ENCODE measurements at regions not wholly inside any gene's neighbourhood (a gene's known extent, or its start where the extent isn't known, plus 50 kb on each side); places are given as distances from the start of the nearest gene placed in this dataset.

DNA sequence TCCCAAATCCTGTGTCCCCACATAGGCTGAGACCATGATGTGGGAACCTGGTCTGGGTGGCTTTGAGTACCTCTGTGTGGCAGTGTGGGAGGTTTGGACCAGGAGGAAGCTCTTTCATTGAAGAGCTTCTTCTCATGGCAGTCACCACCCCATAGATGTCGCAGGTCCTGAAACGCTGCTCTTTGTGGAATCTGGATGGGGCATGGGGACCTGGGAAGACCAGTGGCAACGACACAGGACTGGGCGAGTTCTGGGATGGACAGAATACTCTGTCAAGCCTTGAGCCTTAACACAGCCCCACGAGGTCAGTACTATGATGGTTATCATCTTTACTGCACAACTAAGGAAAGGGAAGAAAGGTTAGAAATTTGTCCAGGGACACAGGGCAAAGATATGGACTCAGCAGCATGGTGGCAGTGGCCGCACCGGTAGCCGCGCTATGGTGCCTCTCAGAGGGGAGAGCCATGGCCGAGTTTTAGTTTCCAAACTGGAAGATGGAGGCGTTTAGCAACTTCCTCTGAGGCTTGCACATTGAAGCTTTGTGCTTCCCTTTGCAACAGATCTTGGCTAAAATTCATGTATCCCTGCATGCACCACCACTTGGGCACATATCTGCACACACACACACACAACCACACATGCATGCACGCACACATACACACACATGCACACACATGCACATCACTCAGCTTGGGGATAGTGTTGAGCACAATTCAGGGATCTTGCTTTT is 117.7 kb upstream of the C1orf174 start:
- H3K4me3 ChIP-seq (ENCODE audit: low read depth, low read length), result no peak overlapping the region
- TF ChIP-seq, protein P1, sequence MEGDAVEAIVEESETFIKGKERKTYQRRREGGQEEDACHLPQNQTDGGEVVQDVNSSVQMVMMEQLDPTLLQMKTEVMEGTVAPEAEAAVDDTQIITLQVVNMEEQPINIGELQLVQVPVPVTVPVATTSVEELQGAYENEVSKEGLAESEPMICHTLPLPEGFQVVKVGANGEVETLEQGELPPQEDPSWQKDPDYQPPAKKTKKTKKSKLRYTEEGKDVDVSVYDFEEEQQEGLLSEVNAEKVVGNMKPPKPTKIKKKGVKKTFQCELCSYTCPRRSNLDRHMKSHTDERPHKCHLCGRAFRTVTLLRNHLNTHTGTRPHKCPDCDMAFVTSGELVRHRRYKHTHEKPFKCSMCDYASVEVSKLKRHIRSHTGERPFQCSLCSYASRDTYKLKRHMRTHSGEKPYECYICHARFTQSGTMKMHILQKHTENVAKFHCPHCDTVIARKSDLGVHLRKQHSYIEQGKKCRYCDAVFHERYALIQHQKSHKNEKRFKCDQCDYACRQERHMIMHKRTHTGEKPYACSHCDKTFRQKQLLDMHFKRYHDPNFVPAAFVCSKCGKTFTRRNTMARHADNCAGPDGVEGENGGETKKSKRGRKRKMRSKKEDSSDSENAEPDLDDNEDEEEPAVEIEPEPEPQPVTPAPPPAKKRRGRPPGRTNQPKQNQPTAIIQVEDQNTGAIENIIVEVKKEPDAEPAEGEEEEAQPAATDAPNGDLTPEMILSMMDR (IDR thresholded peaks at IDR 0.05; ENCODE audit: low read depth, low read length), result no peak

DNA sequence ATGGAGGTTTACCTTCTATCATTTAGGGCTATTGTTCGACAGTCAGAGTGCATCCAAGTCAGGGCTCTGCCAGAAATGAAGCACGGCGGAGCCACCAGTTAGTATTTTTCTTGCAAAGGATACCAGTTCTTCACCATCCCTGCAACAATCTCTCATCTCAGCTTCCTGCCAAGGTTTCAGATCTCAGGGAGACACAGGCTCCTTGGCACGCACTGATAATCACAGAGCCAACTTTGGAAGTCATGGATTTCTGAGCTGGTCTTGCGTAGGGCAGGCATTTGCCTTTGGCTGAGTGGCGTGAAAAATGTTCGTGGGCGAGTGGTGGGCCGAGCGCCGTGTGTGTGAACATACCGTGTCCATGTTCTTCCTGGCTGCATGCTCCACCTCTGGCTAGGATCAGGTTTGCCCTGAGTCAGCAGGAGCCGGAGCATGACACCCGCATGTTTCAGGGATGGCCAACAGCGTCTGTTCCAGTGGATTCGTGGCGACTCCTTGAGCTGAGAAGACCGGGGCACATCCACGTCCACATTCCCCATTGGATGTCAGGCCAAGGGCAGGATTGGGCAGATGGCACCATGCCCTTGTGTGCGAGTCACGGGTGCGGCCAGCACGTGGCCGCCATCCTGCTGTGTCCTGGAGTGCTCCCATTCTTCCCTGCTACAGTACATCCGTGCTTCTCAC is 118.5 kb upstream of the C1orf174 start:
- no peak overlapping the region for H3K4me3 ChIP-seq (ENCODE audit: low read depth, low read length)
- TF ChIP-seq, protein P1 (IDR thresholded peaks at IDR 0.05; ENCODE audit: low read depth, low read length), result no peak

DNA sequence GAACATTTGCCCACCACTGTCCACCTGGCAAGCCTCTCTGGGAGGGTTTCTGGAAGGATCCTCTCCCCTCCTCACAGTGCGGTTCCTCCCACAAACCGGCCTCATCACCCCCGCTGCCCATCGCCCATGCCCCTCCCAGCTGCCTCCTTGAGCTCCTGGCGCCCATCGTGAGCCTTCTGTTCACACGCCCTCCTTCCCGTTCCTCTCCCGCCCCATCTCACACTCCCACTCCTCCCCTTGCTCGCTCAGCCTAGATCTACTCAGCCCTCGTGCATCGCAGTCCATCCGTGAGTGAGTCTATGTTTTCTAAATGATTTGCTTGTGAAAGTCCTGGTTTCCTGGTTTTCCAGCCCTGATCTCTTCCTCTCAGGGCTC is 119.1 kb upstream of the C1orf174 start:
- H3K4me3 ChIP-seq (ENCODE audit: low read depth, low read length), result no peak overlapping the region
- TF ChIP-seq, protein P1 (IDR thresholded peaks at IDR 0.05; ENCODE audit: low read depth, low read length), result no peak

DNA sequence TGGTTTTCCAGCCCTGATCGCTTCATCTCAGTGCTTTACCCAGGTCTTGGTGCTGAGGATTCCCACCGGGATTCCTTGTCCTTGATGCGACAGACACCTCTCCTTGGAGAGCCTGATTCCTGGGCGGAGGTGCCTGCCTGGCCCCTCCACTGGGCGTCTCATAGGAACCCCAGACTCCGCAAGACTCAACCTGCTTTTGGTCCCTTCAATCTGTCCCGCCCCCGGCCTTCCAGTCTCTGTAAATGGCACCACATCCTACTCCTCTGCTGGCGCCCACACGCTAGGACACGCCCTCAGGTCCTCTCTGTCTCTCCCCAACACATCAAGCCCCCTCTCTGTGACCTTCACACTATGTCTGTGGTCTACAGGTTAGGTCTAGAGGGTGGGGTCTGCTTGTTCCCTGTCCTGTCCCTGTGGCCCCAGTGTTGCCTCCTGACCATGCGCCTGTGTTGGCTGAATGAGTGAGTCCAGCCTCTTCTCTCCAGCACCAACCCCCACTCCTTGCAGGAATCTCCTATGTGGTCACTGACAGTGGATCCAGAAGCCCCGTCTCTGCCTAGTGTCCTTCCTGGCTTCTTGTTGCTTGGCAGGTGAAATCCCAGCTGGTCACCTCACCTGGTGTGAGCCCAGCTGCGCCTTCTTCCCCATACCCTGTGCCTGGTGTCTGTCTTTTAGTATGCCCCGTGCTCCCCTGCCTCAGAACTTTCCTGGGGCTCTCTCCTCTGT is 119.7 kb upstream of the C1orf174 start:
- no peak overlapping the region for H3K4me3 ChIP-seq (ENCODE audit: low read depth, low read length)
- TF ChIP-seq, protein P1 (IDR thresholded peaks at IDR 0.05; ENCODE audit: low read depth, low read length), result no peak

DNA sequence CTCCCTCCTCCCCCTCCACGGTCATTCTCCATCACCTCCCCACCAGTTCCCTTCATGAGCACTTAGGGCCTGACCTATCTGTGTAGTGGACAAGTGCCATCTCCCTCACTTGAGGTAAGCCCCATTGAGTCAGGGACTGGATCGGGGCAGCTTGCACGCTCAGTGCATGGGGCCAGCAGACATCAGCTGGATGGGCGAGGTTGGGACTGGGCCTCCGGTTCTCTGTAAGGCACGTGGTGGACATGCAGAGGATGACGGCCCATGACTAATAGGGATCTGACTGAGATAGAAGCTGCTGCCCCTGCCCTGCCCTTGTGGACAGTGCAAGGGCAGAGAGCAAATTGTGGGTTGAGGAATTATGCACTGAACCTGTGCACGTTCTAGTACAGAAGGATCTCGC is 120.4 kb upstream of the C1orf174 start:
- H3K4me3 ChIP-seq (ENCODE audit: low read depth, low read length), result no peak overlapping the region
- TF ChIP-seq, protein P1 (IDR thresholded peaks at IDR 0.05; ENCODE audit: low read depth, low read length), result no peak

DNA sequence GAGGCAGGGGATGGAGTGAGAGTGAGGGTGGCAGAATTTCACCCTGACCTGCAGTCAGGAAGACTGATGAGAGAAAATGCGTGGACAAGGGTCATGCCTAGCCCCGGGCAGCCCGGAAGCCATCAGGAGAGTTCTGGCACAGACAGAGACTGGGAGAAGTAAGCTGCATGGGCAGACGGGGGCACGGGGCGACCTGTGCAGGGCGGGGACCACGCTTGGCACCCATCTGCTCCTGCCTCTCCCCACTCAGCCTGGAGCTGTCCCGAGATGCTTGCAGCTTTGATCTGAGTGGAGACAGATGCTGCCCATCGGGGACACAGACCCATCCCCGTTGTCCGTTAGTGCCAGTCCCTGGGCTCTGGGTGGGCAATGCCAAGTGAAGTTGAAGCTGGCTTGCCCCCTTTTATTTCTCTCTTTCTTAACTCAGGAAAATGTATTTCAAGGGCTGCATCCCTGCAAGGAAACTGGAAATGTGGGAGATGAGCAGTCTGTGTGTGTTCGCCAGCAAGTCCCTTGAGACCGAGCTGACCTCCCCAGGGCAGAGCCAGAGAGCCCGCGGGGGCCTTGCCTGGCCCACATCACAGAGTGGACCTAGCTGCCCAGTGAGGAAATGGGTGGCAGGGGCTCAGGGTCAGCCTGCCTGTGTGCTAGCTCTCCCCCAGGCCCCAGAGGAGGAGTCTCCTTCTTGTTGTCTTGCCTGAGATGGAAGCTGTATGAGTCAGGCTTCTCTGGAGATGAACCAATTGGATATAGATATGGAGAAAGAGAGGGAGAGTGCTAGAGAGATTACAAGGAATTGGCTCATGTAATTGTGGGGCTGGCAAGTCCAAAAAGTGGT is 121.3 kb upstream of the C1orf174 start:
- no peak overlapping the region for H3K4me3 ChIP-seq (ENCODE audit: low read depth, low read length)
- TF ChIP-seq, protein P1 (IDR thresholded peaks at IDR 0.05; ENCODE audit: low read depth, low read length), result no peak
